ENCODE measurements at regions not wholly inside any gene's neighbourhood (a gene's known extent, or its start where the extent isn't known, plus 50 kb on each side); places are given as distances from the start of the nearest gene placed in this dataset.

DNA sequence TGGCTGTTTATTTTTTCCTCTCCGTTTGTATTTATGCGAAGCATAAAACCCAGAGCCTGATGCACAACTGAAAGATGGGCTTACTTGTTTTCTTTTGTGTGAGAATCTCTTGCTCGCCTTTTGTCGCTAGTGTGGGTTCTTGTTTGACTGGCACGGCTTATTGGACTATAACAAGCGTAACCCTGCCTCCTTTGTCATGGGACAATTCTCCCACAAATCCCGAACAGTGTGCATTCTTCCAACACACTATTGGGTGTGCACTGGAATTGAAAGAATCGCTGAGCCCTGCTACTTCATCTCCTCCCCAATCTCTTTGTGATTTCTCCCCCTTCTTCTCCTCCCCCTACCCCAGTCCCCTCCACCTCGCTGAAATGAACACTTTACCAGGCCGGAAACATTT lies 110.8 kb downstream of the ZIC5 start:
- H3K14ac ChIP-seq (ENCODE audit: insufficient read length) = no peak overlapping the region
- ChIA-PET CTCF (ENCODE audit: partially characterized antibody) (no interaction called here), POLR2A (ENCODE audit: partially characterized antibody) (no interaction called here)
- H3K4me1 ChIP-seq (replicated peaks in 1 of 4; ENCODE audit: control insufficient read depth in 3 of 4, insufficient read depth in 4 of 4, low read length in 3 of 4) = peaks cover 2 to 25% (median 18%) of the 10 kb centered on the region in 4 experiments
- FAIRE-seq (no peak), DNase-seq (ENCODE audit: low read depth in 1 of 2, low spot score in 2 of 2) (no peak)
- no peak overlapping the region for H3K27ac ChIP-seq (ENCODE audit: low read depth, low read length)
- no peak overlapping the region; the same call in 1 of the 2 replicates for H2BK12ac ChIP-seq (ENCODE audit: low read depth, low read length)
- no peaks in the 10 kb centered on the region for H3K27me3 ChIP-seq (replicated peaks in 1 of 4; ENCODE audit: control insufficient read depth in 3 of 4, extremely low read depth in 1 of 4, insufficient read depth in 3 of 4, low read length in 3 of 4)
- peak overlapping the region; percentile 42; the same call in 1 of the 2 replicates for H3K18ac ChIP-seq (ENCODE audit: extremely low read depth, low read length)
- H2BK120ac ChIP-seq (replicated peaks; ENCODE audit: low read depth, low read length) = no peak overlapping the region
- H3K23ac ChIP-seq (ENCODE audit: insufficient read length) = no peak overlapping the region
- H2AFZ ChIP-seq (ENCODE audit: low read length) = no peak overlapping the region
- H4K8ac ChIP-seq (ENCODE audit: extremely low read depth, insufficient read depth, low read length) = no peak overlapping the region
- H3K56ac ChIP-seq (replicated peaks; ENCODE audit: insufficient read length, low read depth, low read length) = no peak overlapping the region
- H3K4me2 ChIP-seq (ENCODE audit: insufficient read depth in 1 of 2, low read depth in 2 of 2, low read length in 2 of 2) = no peak overlapping the region
- no peaks in the 10 kb centered on the region for H3K23me2 ChIP-seq (ENCODE audit: low read depth, low read length)
- no peaks in the 10 kb centered on the region for H4K20me1 ChIP-seq (replicated peaks in 1 of 2; ENCODE audit: control insufficient read depth in 1 of 2, insufficient read depth in 2 of 2, low read length in 2 of 2)
- H3K36me3 ChIP-seq (ENCODE audit: control insufficient read depth in 2 of 4, insufficient read depth in 4 of 4, low read length in 3 of 4) = no peaks in the 10 kb centered on the region
- H2BK5ac ChIP-seq (ENCODE audit: low read depth, low read length) = no peak overlapping the region
- WGBS, 2 experiments (ENCODE audit: extremely low coverage in 1 of 2, insufficient coverage in 1 of 2, insufficient read length in 1 of 2, insufficient replicate concordance in 2 of 2, low coverage in 1 of 2, low lambda C conversion rate in 2 of 2, missing lambda C conversion rate in 1 of 2) = 90% methylated on average over 10 of the region's 10 CpGs; no CpG with 5 or more reads in 1 of the 2 experiments
- H3K79me2 ChIP-seq (ENCODE audit: control insufficient read depth in 1 of 2, insufficient read depth in 2 of 2, low read length in 2 of 2) = no peaks in the 10 kb centered on the region
- H2BK15ac ChIP-seq (ENCODE audit: low read length) = no peak overlapping the region
- no peaks in the 10 kb centered on the region for H3K79me1 ChIP-seq (ENCODE audit: low read depth, low read length)
- H4K91ac ChIP-seq (replicated peaks; ENCODE audit: insufficient read length, low read length) = no peak overlapping the region
- H3K9me3 ChIP-seq (ENCODE audit: insufficient read depth in 2 of 2, low read depth in 1 of 2, low read length in 1 of 2) = no peaks in the 10 kb centered on the region
- H2AK5ac ChIP-seq (ENCODE audit: low read depth, low read length) = no peak overlapping the region
- H4K5ac ChIP-seq (ENCODE audit: insufficient read length, low read depth, low read length) = no peak overlapping the region
- H3K4me3 ChIP-seq (ENCODE audit: extremely low read depth in 1 of 4, insufficient read depth in 2 of 4, low read depth in 3 of 4, low read length in 4 of 4) = no peak overlapping the region
- H3K4ac ChIP-seq (replicated peaks; ENCODE audit: insufficient read length, low read depth, low read length) = no peak overlapping the region
- H2BK20ac ChIP-seq (ENCODE audit: low read length) = 0 out of 2 replicates have a peak overlapping the region, but pooled peaks have one; percentile 15
- no peak overlapping the region for H3K9ac ChIP-seq (replicated peaks in 1 of 4; ENCODE audit: extremely low read depth in 1 of 4, low read depth in 3 of 4, low read length in 3 of 4)
- TF ChIP-seq, protein P1, sequence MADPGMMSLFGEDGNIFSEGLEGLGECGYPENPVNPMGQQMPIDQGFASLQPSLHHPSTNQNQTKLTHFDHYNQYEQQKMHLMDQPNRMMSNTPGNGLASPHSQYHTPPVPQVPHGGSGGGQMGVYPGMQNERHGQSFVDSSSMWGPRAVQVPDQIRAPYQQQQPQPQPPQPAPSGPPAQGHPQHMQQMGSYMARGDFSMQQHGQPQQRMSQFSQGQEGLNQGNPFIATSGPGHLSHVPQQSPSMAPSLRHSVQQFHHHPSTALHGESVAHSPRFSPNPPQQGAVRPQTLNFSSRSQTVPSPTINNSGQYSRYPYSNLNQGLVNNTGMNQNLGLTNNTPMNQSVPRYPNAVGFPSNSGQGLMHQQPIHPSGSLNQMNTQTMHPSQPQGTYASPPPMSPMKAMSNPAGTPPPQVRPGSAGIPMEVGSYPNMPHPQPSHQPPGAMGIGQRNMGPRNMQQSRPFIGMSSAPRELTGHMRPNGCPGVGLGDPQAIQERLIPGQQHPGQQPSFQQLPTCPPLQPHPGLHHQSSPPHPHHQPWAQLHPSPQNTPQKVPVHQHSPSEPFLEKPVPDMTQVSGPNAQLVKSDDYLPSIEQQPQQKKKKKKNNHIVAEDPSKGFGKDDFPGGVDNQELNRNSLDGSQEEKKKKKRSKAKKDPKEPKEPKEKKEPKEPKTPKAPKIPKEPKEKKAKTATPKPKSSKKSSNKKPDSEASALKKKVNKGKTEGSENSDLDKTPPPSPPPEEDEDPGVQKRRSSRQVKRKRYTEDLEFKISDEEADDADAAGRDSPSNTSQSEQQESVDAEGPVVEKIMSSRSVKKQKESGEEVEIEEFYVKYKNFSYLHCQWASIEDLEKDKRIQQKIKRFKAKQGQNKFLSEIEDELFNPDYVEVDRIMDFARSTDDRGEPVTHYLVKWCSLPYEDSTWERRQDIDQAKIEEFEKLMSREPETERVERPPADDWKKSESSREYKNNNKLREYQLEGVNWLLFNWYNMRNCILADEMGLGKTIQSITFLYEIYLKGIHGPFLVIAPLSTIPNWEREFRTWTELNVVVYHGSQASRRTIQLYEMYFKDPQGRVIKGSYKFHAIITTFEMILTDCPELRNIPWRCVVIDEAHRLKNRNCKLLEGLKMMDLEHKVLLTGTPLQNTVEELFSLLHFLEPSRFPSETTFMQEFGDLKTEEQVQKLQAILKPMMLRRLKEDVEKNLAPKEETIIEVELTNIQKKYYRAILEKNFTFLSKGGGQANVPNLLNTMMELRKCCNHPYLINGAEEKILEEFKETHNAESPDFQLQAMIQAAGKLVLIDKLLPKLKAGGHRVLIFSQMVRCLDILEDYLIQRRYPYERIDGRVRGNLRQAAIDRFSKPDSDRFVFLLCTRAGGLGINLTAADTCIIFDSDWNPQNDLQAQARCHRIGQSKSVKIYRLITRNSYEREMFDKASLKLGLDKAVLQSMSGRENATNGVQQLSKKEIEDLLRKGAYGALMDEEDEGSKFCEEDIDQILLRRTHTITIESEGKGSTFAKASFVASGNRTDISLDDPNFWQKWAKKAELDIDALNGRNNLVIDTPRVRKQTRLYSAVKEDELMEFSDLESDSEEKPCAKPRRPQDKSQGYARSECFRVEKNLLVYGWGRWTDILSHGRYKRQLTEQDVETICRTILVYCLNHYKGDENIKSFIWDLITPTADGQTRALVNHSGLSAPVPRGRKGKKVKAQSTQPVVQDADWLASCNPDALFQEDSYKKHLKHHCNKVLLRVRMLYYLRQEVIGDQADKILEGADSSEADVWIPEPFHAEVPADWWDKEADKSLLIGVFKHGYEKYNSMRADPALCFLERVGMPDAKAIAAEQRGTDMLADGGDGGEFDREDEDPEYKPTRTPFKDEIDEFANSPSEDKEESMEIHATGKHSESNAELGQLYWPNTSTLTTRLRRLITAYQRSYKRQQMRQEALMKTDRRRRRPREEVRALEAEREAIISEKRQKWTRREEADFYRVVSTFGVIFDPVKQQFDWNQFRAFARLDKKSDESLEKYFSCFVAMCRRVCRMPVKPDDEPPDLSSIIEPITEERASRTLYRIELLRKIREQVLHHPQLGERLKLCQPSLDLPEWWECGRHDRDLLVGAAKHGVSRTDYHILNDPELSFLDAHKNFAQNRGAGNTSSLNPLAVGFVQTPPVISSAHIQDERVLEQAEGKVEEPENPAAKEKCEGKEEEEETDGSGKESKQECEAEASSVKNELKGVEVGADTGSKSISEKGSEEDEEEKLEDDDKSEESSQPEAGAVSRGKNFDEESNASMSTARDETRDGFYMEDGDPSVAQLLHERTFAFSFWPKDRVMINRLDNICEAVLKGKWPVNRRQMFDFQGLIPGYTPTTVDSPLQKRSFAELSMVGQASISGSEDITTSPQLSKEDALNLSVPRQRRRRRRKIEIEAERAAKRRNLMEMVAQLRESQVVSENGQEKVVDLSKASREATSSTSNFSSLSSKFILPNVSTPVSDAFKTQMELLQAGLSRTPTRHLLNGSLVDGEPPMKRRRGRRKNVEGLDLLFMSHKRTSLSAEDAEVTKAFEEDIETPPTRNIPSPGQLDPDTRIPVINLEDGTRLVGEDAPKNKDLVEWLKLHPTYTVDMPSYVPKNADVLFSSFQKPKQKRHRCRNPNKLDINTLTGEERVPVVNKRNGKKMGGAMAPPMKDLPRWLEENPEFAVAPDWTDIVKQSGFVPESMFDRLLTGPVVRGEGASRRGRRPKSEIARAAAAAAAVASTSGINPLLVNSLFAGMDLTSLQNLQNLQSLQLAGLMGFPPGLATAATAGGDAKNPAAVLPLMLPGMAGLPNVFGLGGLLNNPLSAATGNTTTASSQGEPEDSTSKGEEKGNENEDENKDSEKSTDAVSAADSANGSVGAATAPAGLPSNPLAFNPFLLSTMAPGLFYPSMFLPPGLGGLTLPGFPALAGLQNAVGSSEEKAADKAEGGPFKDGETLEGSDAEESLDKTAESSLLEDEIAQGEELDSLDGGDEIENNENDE (IDR thresholded peaks at IDR 0.05; ENCODE audit: insufficient replicate concordance, low read length) = no peak

Measured in H1 (cell line).